H1 (cell line): ENCODE measurements at regions not wholly inside any gene's neighbourhood (a gene's known extent, or its start where the extent isn't known, plus 50 kb on each side); places are given as distances from the start of the nearest gene placed in this dataset.
A peak's percentile ranks its signal among the peaks of the same experiment; 100 is the strongest.

Experiments
- CTCF ChIA-PET: fragments of 300-600 bp; sonication (Branson Sonifier 250); formaldehyde crosslinking; loops from one replicate; lab custom pipeline; 2021; ENCODE audit not compliant: partially characterized antibody; lab: Charles Lee
- POLR2A ChIA-PET: fragments of 300-600 bp; sonication (Branson Sonifier 250); formaldehyde crosslinking; loops from one replicate; lab custom pipeline; 2021; ENCODE audit warnings: inconsistent platforms; ENCODE audit not compliant: partially characterized antibody; lab: Charles Lee
- DNase-seq, 2 experiments: peaks; one replicate each; pipeline versions ENCODE4 v3.0.0 to v3.0.0-alpha.2; 2010 to 2022; ENCODE audit warnings: low spot score in 2 of 2, low read depth in 1 of 2, mixed read lengths in 1 of 2
- FAIRE-seq: peaks from 2 replicates; lab custom pipeline; 2011; peaks lifted over from hg19 to GRCh38; lab: Jason Lieb, UNC
- H2AFZ ChIP-seq: 2 replicates; pipeline ENCODE4 v1.8.1; 2012; ENCODE audit warnings: low read length, inconsistent platforms
- H2AK5ac ChIP-seq: 2 replicates; pipeline ENCODE4 v1.6.1; 2013; ENCODE audit warnings: low read depth, low read length
- H2BK120ac ChIP-seq: replicated peaks from 2 replicates; pipeline ENCODE3; 2013; ENCODE audit warnings: low read depth, low read length, inconsistent platforms
- H2BK12ac ChIP-seq: 2 replicates; pipeline ENCODE4 v1.6.1; 2013; ENCODE audit warnings: low read depth, low read length
- H2BK15ac ChIP-seq: 2 replicates; pipeline ENCODE4 v1.6.1; 2013; ENCODE audit warnings: low read length
- H2BK20ac ChIP-seq: 2 replicates; pipeline ENCODE4 v1.6.1; 2013; ENCODE audit warnings: low read length
- H2BK5ac ChIP-seq: 2 replicates; pipeline ENCODE4 v1.6.1; 2013; ENCODE audit warnings: low read depth, low read length
- H3K14ac ChIP-seq: 2 replicates; pipeline ENCODE4 v1.6.1; 2013; ENCODE audit warnings: inconsistent platforms; ENCODE audit not compliant: insufficient read length
- H3K18ac ChIP-seq: 2 replicates; pipeline ENCODE4 v1.6.1; 2013; ENCODE audit warnings: low read length; ENCODE audit errors: extremely low read depth
- H3K23ac ChIP-seq: 2 replicates; pipeline ENCODE4 v1.6.1; 2013; ENCODE audit warnings: inconsistent platforms; ENCODE audit not compliant: insufficient read length
- H3K23me2 ChIP-seq: 2 replicates; pipeline ENCODE4 v1.6.1; 2013; ENCODE audit warnings: low read depth, low read length
- H3K27ac ChIP-seq: 2 replicates; pipeline ENCODE4 v1.6.1; 2011; ENCODE audit warnings: low read depth, low read length, inconsistent platforms
- H3K27me3 ChIP-seq, 4 experiments: replicated peaks in 1 of 4; 1 replicate in 1 of 4; 2 replicates in 3 of 4; pipeline versions ENCODE4 v1.6.1 to v1.8.1; 2011 to 2013; ENCODE audit warnings: low read length in 3 of 4, mild to moderate bottlenecking in 3 of 4, inconsistent platforms in 2 of 4, mixed read lengths in 2 of 4, moderate library complexity in 1 of 4; ENCODE audit not compliant: control insufficient read depth in 3 of 4, insufficient read depth in 3 of 4; ENCODE audit errors: extremely low read depth in 1 of 4
- H3K36me3 ChIP-seq, 4 experiments: 2 replicates each; pipeline versions ENCODE4 v1.6.1 to v1.8.1; 2011 to 2013; ENCODE audit warnings: mild to moderate bottlenecking in 4 of 4, low read length in 3 of 4, moderate library complexity in 2 of 4, control low read depth in 1 of 4, inconsistent platforms in 1 of 4; ENCODE audit not compliant: insufficient read depth in 4 of 4, control insufficient read depth in 2 of 4
- H3K4ac ChIP-seq: replicated peaks from 2 replicates; pipeline ENCODE3; 2013; ENCODE audit warnings: low read length, low read depth, mixed read lengths, inconsistent platforms; ENCODE audit not compliant: insufficient read length
- H3K4me1 ChIP-seq, 4 experiments: replicated peaks in 1 of 4; 1 replicate in 1 of 4; 2 replicates in 3 of 4; pipeline versions ENCODE4 v1.6.1 to v1.8.1; 2011 to 2013; ENCODE audit warnings: low read length in 3 of 4, inconsistent platforms in 2 of 4, mixed read lengths in 1 of 4; ENCODE audit not compliant: insufficient read depth in 4 of 4, control insufficient read depth in 3 of 4
- H3K4me2 ChIP-seq, 2 experiments: 2 replicates each; pipeline versions ENCODE4 v1.6.1 to v1.8.1; 2011 to 2013; ENCODE audit warnings: low read depth in 2 of 2, low read length in 2 of 2, control low read depth in 1 of 2, inconsistent platforms in 1 of 2, mild to moderate bottlenecking in 1 of 2; ENCODE audit not compliant: insufficient read depth in 1 of 2
- H3K4me3 ChIP-seq, 4 experiments: fragments of 200-600, 300-600 bp in 1 of 4; sonication (generic), shearing (Covaris generic), sonication (Bioruptor Twin) in 1 of 4; 2 replicates each; pipeline versions ENCODE4 v1.5.1 to v1.8.1; 2011 to 2016; ENCODE audit warnings: low read length in 4 of 4, low read depth in 3 of 4, control low read depth in 2 of 4, inconsistent platforms in 2 of 4, mild to moderate bottlenecking in 2 of 4, mixed read lengths in 1 of 4, moderate library complexity in 1 of 4; ENCODE audit not compliant: insufficient read depth in 2 of 4; ENCODE audit errors: extremely low read depth in 1 of 4
- H3K56ac ChIP-seq: replicated peaks from 2 replicates; pipeline ENCODE3; 2013; ENCODE audit warnings: low read depth, mild to moderate bottlenecking, mixed read lengths, low read length, inconsistent platforms; ENCODE audit not compliant: insufficient read length
- H3K79me1 ChIP-seq: 2 replicates; pipeline ENCODE4 v1.6.1; 2013; ENCODE audit warnings: low read depth, low read length, control low read depth
- H3K79me2 ChIP-seq, 2 experiments: 2 replicates each; pipeline versions ENCODE4 v1.6.1 to v1.8.1; 2012 to 2013; ENCODE audit warnings: low read length in 2 of 2, mild to moderate bottlenecking in 2 of 2, inconsistent platforms in 1 of 2; ENCODE audit not compliant: insufficient read depth in 2 of 2, control insufficient read depth in 1 of 2
- H3K9ac ChIP-seq, 4 experiments: replicated peaks in 1 of 4; 1 replicate in 1 of 4; 2 replicates in 3 of 4; pipeline versions ENCODE4 v1.6.1 to v1.8.1; 2011 to 2013; ENCODE audit warnings: low read depth in 3 of 4, low read length in 3 of 4, control low read depth in 2 of 4, mild to moderate bottlenecking in 2 of 4, moderate library complexity in 2 of 4, inconsistent platforms in 1 of 4; ENCODE audit errors: extremely low read depth in 1 of 4
- H3K9me3 ChIP-seq, 2 experiments: 2 replicates each; pipeline versions ENCODE4 v1.6.1 to v1.8.1; 2012 to 2013; ENCODE audit warnings: mild to moderate bottlenecking in 2 of 2, moderate library complexity in 2 of 2, control low read depth in 1 of 2, inconsistent platforms in 1 of 2, low read depth in 1 of 2, low read length in 1 of 2, mixed read lengths in 1 of 2; ENCODE audit not compliant: insufficient read depth in 2 of 2
- H4K20me1 ChIP-seq, 2 experiments: replicated peaks in 1 of 2; 2 replicates each; pipeline versions ENCODE3 to v1.8.1; 2011 to 2013; ENCODE audit warnings: inconsistent platforms in 2 of 2, low read length in 2 of 2, mild to moderate bottlenecking in 1 of 2; ENCODE audit not compliant: insufficient read depth in 2 of 2, control insufficient read depth in 1 of 2
- H4K5ac ChIP-seq: 2 replicates; pipeline ENCODE4 v1.6.1; 2013; ENCODE audit warnings: low read length, low read depth, mixed read lengths, inconsistent platforms; ENCODE audit not compliant: insufficient read length
- H4K8ac ChIP-seq: 2 replicates; pipeline ENCODE4 v1.8.0; 2013; ENCODE audit warnings: mild to moderate bottlenecking, moderate library complexity, low read length, inconsistent platforms; ENCODE audit not compliant: insufficient read depth; ENCODE audit errors: extremely low read depth
- H4K91ac ChIP-seq: replicated peaks from 2 replicates; pipeline ENCODE3; 2013; ENCODE audit warnings: low read length, mixed read lengths, inconsistent platforms; ENCODE audit not compliant: insufficient read length
- ATF3 ChIP-seq: IDR thresholded peaks from 2 replicates; pipeline ENCODE4 v1.6.1; 2011; ENCODE audit warnings: low read depth, mild to moderate bottlenecking, low read length; ENCODE audit not compliant: insufficient read depth
- BACH1 ChIP-seq: IDR thresholded peaks from 2 replicates; pipeline ENCODE4 v1.6.1; 2012; ENCODE audit warnings: low read length, improper control_type of control experiment
- BCL11A ChIP-seq, 2 experiments: IDR thresholded peaks; one replicate each; pipeline ENCODE4 v1.6.1; 2011; ENCODE audit warnings: low read depth in 2 of 2, low read length in 2 of 2, mild to moderate bottlenecking in 2 of 2
- BRCA1 ChIP-seq: IDR thresholded peaks from 2 replicates; pipeline ENCODE4 v1.6.1; 2012; ENCODE audit warnings: low read depth, low read length, improper control_type of control experiment
- CEBPB ChIP-seq: IDR thresholded peaks from 2 replicates; pipeline ENCODE4 v1.6.1; 2012; ENCODE audit warnings: low read depth, low read length
- CHD1 ChIP-seq: IDR thresholded peaks from 2 replicates; pipeline ENCODE4 v1.6.1; 2012; ENCODE audit warnings: low read depth, low read length, improper control_type of control experiment
- EGR1 ChIP-seq: IDR thresholded peaks from 2 replicates; pipeline ENCODE4 v1.6.1; 2011; ENCODE audit warnings: low read depth, low read length, borderline replicate concordance
- EP300 ChIP-seq, 2 experiments: IDR thresholded peaks; 1 replicate in 1 of 2; 2 replicates in 1 of 2; pipeline ENCODE4 v1.6.1; 2011 to 2012; ENCODE audit warnings: low read depth in 2 of 2, low read length in 2 of 2, mild to moderate bottlenecking in 2 of 2, borderline replicate concordance in 1 of 2, inconsistent platforms in 1 of 2, moderate library complexity in 1 of 2
- HDAC6 ChIP-seq: IDR thresholded peaks from one replicate; pipeline ENCODE4 v1.7.1; 2012; ENCODE audit warnings: low read depth, mild to moderate bottlenecking, inconsistent platforms, low read length, moderate library complexity
- POLR2A ChIP-seq, 2 experiments: IDR thresholded peaks; 1 replicate in 1 of 2; 2 replicates in 1 of 2; pipeline ENCODE4 v1.6.1; 2011; ENCODE audit warnings: low read depth in 2 of 2, low read length in 2 of 2, mild to moderate bottlenecking in 2 of 2; ENCODE audit errors: control extremely low read depth in 1 of 2
- POLR2AphosphoS5 ChIP-seq: IDR thresholded peaks from 2 replicates; pipeline ENCODE4 v1.6.1; 2011; ENCODE audit warnings: low read depth, low read length
- RAD21 ChIP-seq, 2 experiments: IDR thresholded peaks in 1 of 2; conservative IDR thresholded peaks in 1 of 2; 2 replicates each; pipeline ENCODE4 v1.6.1; 2011; ENCODE audit warnings: low read depth in 2 of 2, low read length in 2 of 2, improper control_type of control experiment in 1 of 2, inconsistent platforms in 1 of 2, mild to moderate bottlenecking in 1 of 2, moderate library complexity in 1 of 2
- SIN3A ChIP-seq, 2 experiments: IDR thresholded peaks in 1 of 2; conservative IDR thresholded peaks in 1 of 2; 2 replicates each; pipeline ENCODE4 v1.6.1; 2011 to 2012; ENCODE audit warnings: low read length in 2 of 2, improper control_type of control experiment in 1 of 2, low read depth in 1 of 2, mild to moderate bottlenecking in 1 of 2
- SP1 ChIP-seq: IDR thresholded peaks from 2 replicates; pipeline ENCODE4 v1.6.1; 2011; ENCODE audit warnings: low read depth, low read length
- SP2 ChIP-seq: IDR thresholded peaks from 2 replicates; pipeline ENCODE4 v1.6.1; 2012; ENCODE audit warnings: mild to moderate bottlenecking, low read length, inconsistent platforms
- WGBS, 2 experiments: shearing (Covaris generic) in 1 of 2; methylation state at CpG; one replicate each; pipeline versions ENCODE4 v1.1.6 to v1.1.7; 2013 to 2015; ENCODE audit warnings: low lambda C conversion rate in 2 of 2, mixed read lengths in 2 of 2, inconsistent platforms in 1 of 2, low coverage in 1 of 2, missing lambda C conversion rate in 1 of 2; ENCODE audit not compliant: insufficient replicate concordance in 2 of 2, insufficient coverage in 1 of 2, insufficient read length in 1 of 2; ENCODE audit errors: extremely low coverage in 1 of 2, missing lambda C conversion rate in 1 of 2; 5-methylcytosine and 5-hydroxymethylcytosine counted together

GRCh38 chr6:1002989-1003388 is 308.9 kb upstream of the FOXQ1 start:
- Histone ChIP-seq H2BK12ac (no peak overlapping the region), H4K20me1 (no peaks in the 10 kb centered on the region), H2BK5ac (no peak overlapping the region), H2BK15ac (no peak overlapping the region), H3K23ac (no peak overlapping the region), H2AFZ (0 out of 2 replicates have a peak overlapping the region, but pooled peaks have one; percentile 58), H3K9ac (no peak overlapping the region), H3K18ac (no peak overlapping the region), H3K23me2 (no peaks in the 10 kb centered on the region), H2BK20ac (no peak overlapping the region), H3K14ac (no peak overlapping the region), H3K4me2 (no peak overlapping the region), H4K8ac (no peak overlapping the region), H3K9me3 (peaks cover 0 to 5% of the 10 kb centered on the region in 2 experiments; a peak in 1 of 4 replicates), H2AK5ac (no peak overlapping the region), H3K36me3 (no peaks in the 10 kb centered on the region), H4K91ac (no peak overlapping the region), H3K4me3 (no peak overlapping the region), H3K79me1 (no peaks in the 10 kb centered on the region), H3K79me2 (no peaks in the 10 kb centered on the region), H3K56ac (no peak overlapping the region), H2BK120ac (no peak overlapping the region), H4K5ac (no peak overlapping the region), H3K4ac (no peak overlapping the region), H3K4me1 (no peaks in the 10 kb centered on the region), H3K27ac (no peak overlapping the region), H3K27me3 (no peaks in the 10 kb centered on the region; a peak in 1 of 7 replicates)
- DNase-seq = no peak
- ChIA-PET CTCF (interaction anchor here (1.0 kb wide), 1 partner anchor 47 kb away, joined by 6 read pairs; no protein-coding TSS in a partner anchor), POLR2A (no interaction called here)
- no peak for FAIRE-seq
- WGBS, 2 experiments = 92% methylated on average over 12 of the region's 12 CpGs; no CpG with 5 or more reads in 1 of the 2 experiments
- TF ChIP-seq EGR1 (no peak), BACH1 (no peak), CHD1 (no peak), POLR2AphosphoS5 (no peak), SP1 (no peak), EP300 (IDR thresholded peaks at IDR 0.05; ENCODE audit: borderline replicate concordance in 1 of 2, low read depth in 2 of 2, low read length in 2 of 2) (no peak), BCL11A (IDR thresholded peaks at IDR 0.05; ENCODE audit: low read depth in 2 of 2, low read length in 2 of 2) (no peak), BRCA1 (no peak), SP2 (no peak), POLR2A (IDR thresholded peaks at IDR 0.05; ENCODE audit: control extremely low read depth in 1 of 2, low read depth in 2 of 2, low read length in 2 of 2) (no peak), CEBPB (no peak), SIN3A (conservative IDR thresholded peaks at IDR 0.05 in 1 of 2, IDR thresholded peaks at IDR 0.05 in 1 of 2; ENCODE audit: low read depth in 1 of 2, low read length in 2 of 2) (no peak), RAD21 (IDR thresholded peaks at IDR 0.05 in 1 of 2, conservative IDR thresholded peaks at IDR 0.05 in 1 of 2; ENCODE audit: low read depth in 2 of 2, low read length in 2 of 2) (no peak), ATF3 (no peak), HDAC6 (no peak)
